HAP-1 (cell line): ENCODE measurements at regions not wholly inside any gene's neighbourhood (a gene's known extent, or its start where the extent isn't known, plus 50 kb on each side); places are given as distances from the start of the nearest gene placed in this dataset.

Source experiments
- DNase-seq, 2 experiments: peaks; one replicate each; pipeline ENCODE4 v3.0.0-alpha.2; 2016 to 2020; ENCODE audit warnings: low spot score in 2 of 2
- H3K27me3 ChIP-seq: fragments of 250-450 bp; sonication (Bioruptor Pico); 2 replicates; pipeline ENCODE4 v1.5.1; 2020; ENCODE audit warnings: low read depth, mild to moderate bottlenecking, moderate library complexity
- H3K36me3 ChIP-seq: fragments of 250-450 bp; sonication (Bioruptor Pico); replicated peaks from 2 replicates; pipeline ENCODE4 v1.5.1; 2020; ENCODE audit warnings: mild to moderate bottlenecking
- H3K4me1 ChIP-seq: fragments of 250-450 bp; sonication (Bioruptor Pico); 2 replicates; pipeline ENCODE4 v1.5.1; 2020; ENCODE audit warnings: mild to moderate bottlenecking
- H3K4me3 ChIP-seq: fragments of 250-450 bp; sonication (Bioruptor Pico); 2 replicates; pipeline ENCODE4 v1.5.1; 2020; ENCODE audit warnings: mild to moderate bottlenecking, moderate library complexity
- H3K9me3 ChIP-seq: fragments of 250-450 bp; sonication (Bioruptor Pico); 2 replicates; pipeline ENCODE4 v1.5.1; 2020; ENCODE audit warnings: mild to moderate bottlenecking, moderate library complexity
- in situ Hi-C: fragments of 300-500 bp; cut with MboI; formaldehyde crosslinking; loops from 3 replicates; pipeline ENCODE4 v1.14.3; 2020; ENCODE audit warnings: low sequenced_read_pairs, inconsistent platforms, mixed read lengths

- in situ Hi-C loops: no loop called here
- peaks cover 33% of the 10 kb centered on the region for H3K4me1 ChIP-seq
- no peak overlapping the region for H3K4me3 ChIP-seq
- H3K27me3 ChIP-seq: no peaks in the 10 kb centered on the region
- H3K36me3 ChIP-seq: no peaks in the 10 kb centered on the region
- peak; percentile 22 to 47 for DNase-seq
- no peaks in the 10 kb centered on the region for H3K9me3 ChIP-seq
Measured at GRCh38 chr5:96285823-96286222, 147.2 kb downstream of the PCSK1 start.

- in situ Hi-C loops: no loop called here
- Histone ChIP-seq H3K4me3 (no peak overlapping the region), H3K27me3 (no peaks in the 10 kb centered on the region), H3K4me1 (peaks cover 33% of the 10 kb centered on the region), H3K36me3 (no peaks in the 10 kb centered on the region), H3K9me3 (no peaks in the 10 kb centered on the region)
- no peak for DNase-seq
Measured at GRCh38 chr5:96284727-96285389, 148.2 kb downstream of the PCSK1 start.

- no peak for DNase-seq
- Histone ChIP-seq H3K4me3 (no peak overlapping the region), H3K4me1 (peaks cover 33% of the 10 kb centered on the region), H3K9me3 (no peaks in the 10 kb centered on the region), H3K27me3 (no peaks in the 10 kb centered on the region), H3K36me3 (no peaks in the 10 kb centered on the region)
- in situ Hi-C loops: no loop called here
Measured at GRCh38 chr5:96283589-96283988, 149.5 kb downstream of the PCSK1 start.

GRCh38 chr5:96282020-96282419, 151.0 kb downstream of the PCSK1 start:
- Histone ChIP-seq H3K4me1 (peaks cover 22% of the 10 kb centered on the region), H3K9me3 (no peaks in the 10 kb centered on the region), H3K36me3 (no peaks in the 10 kb centered on the region), H3K27me3 (no peaks in the 10 kb centered on the region), H3K4me3 (no peak overlapping the region)
- in situ Hi-C loops: no loop called here
- DNase-seq: no peak

- no peaks in the 10 kb centered on the region for H3K36me3 ChIP-seq
- in situ Hi-C loops: no loop called here
- H3K4me1 ChIP-seq: peaks cover 12% of the 10 kb centered on the region
- no peaks in the 10 kb centered on the region for H3K9me3 ChIP-seq
- no peak for DNase-seq
- H3K27me3 ChIP-seq: no peaks in the 10 kb centered on the region
- no peak overlapping the region for H3K4me3 ChIP-seq
Measured at GRCh38 chr5:96280946-96281393, 152.1 kb downstream of the PCSK1 start.

GRCh38 chr5:96279801-96280542, 153.1 kb downstream of the PCSK1 start:
- Histone ChIP-seq H3K9me3 (no peaks in the 10 kb centered on the region), H3K4me1 (peaks cover 2% of the 10 kb centered on the region; the same call in 1 of the 2 replicates), H3K4me3 (no peak overlapping the region), H3K27me3 (no peaks in the 10 kb centered on the region), H3K36me3 (no peaks in the 10 kb centered on the region)
- in situ Hi-C loops: no loop called here
- DNase-seq: no peak

- Histone ChIP-seq H3K27me3 (no peaks in the 10 kb centered on the region), H3K36me3 (no peaks in the 10 kb centered on the region), H3K4me3 (no peak overlapping the region), H3K4me1 (no peaks in the 10 kb centered on the region), H3K9me3 (no peaks in the 10 kb centered on the region)
- in situ Hi-C loops: no loop called here
- DNase-seq: no peak
Measured at GRCh38 chr5:96278981-96279380, 154.1 kb downstream of the PCSK1 start.

GRCh38 chr5:96275051-96275450, 158.0 kb downstream of the PCSK1 start:
- Histone ChIP-seq H3K36me3 (no peaks in the 10 kb centered on the region), H3K4me3 (no peak overlapping the region), H3K4me1 (no peaks in the 10 kb centered on the region), H3K9me3 (no peaks in the 10 kb centered on the region), H3K27me3 (no peaks in the 10 kb centered on the region)
- in situ Hi-C loops: no loop called here
- no peak for DNase-seq

- H3K4me1 ChIP-seq: no peaks in the 10 kb centered on the region
- no peak for DNase-seq
- no peaks in the 10 kb centered on the region for H3K9me3 ChIP-seq
- H3K4me3 ChIP-seq: no peak overlapping the region
- in situ Hi-C loops: no loop called here
- no peaks in the 10 kb centered on the region for H3K27me3 ChIP-seq
- no peaks in the 10 kb centered on the region for H3K36me3 ChIP-seq
Measured at GRCh38 chr5:96265487-96265886, 167.6 kb downstream of the PCSK1 start.

- H3K9me3 ChIP-seq: no peaks in the 10 kb centered on the region
- no peaks in the 10 kb centered on the region for H3K36me3 ChIP-seq
- DNase-seq: no peak
- no peaks in the 10 kb centered on the region for H3K4me1 ChIP-seq
- H3K27me3 ChIP-seq: no peaks in the 10 kb centered on the region
- H3K4me3 ChIP-seq: no peak overlapping the region
- in situ Hi-C loops: no loop called here
Measured at GRCh38 chr5:96264047-96264446, 169.0 kb downstream of the PCSK1 start.

- in situ Hi-C loops: no loop called here
- no peaks in the 10 kb centered on the region for H3K36me3 ChIP-seq
Measured at GRCh38 chr5:96262105-96262504, 170.9 kb downstream of the PCSK1 start.

GRCh38 chr5:96260009-96260408, 173.0 kb downstream of the PCSK1 start:
- no peak for DNase-seq
- in situ Hi-C loops: no loop called here
- Histone ChIP-seq H3K36me3 (no peaks in the 10 kb centered on the region), H3K4me1 (no peaks in the 10 kb centered on the region), H3K27me3 (no peaks in the 10 kb centered on the region), H3K9me3 (no peaks in the 10 kb centered on the region), H3K4me3 (no peak overlapping the region)

More at GRCh38 chr5:96262105-96262504, 170.9 kb downstream of the PCSK1 start:
- DNase-seq: no peak
- no peak overlapping the region for H3K4me3 ChIP-seq
- H3K9me3 ChIP-seq: no peaks in the 10 kb centered on the region
- no peaks in the 10 kb centered on the region for H3K4me1 ChIP-seq
- H3K27me3 ChIP-seq: no peaks in the 10 kb centered on the region

- no peak overlapping the region for H3K4me3 ChIP-seq
- H3K27me3 ChIP-seq: no peaks in the 10 kb centered on the region
- no peak for DNase-seq
- no peaks in the 10 kb centered on the region for H3K36me3 ChIP-seq
- in situ Hi-C loops: no loop called here
- H3K4me1 ChIP-seq: peaks cover 7% of the 10 kb centered on the region
- H3K9me3 ChIP-seq: no peaks in the 10 kb centered on the region
Measured at GRCh38 chr5:96259151-96259772, 173.8 kb downstream of the PCSK1 start.

- no peaks in the 10 kb centered on the region for H3K27me3 ChIP-seq
- DNase-seq: no peak
- H3K36me3 ChIP-seq: no peaks in the 10 kb centered on the region
- in situ Hi-C loops: no loop called here
- no peaks in the 10 kb centered on the region for H3K9me3 ChIP-seq
- H3K4me3 ChIP-seq: no peak overlapping the region
- peaks cover 10% of the 10 kb centered on the region for H3K4me1 ChIP-seq
Measured at GRCh38 chr5:96258692-96259091, 174.4 kb downstream of the PCSK1 start.
